ENCODE measurements at regions not wholly inside any gene's neighbourhood (a gene's known extent, or its start where the extent isn't known, plus 50 kb on each side); places are given as distances from the start of the nearest gene placed in this dataset.
A peak's percentile ranks its signal among the peaks of the same experiment; 100 is the strongest.

GRCh38 chr16:10312784-10313724 lies 72.8 kb upstream of the ATF7IP2 start:
- DNase-seq: no peak
- ChIA-PET POLR2A (interaction anchor here (1.6 to 2.7 kb wide), 2 partner anchors 197 to 431 kb away, joined by 3 to 8 read pairs; partner anchors contain the start of gene NUBP1), CTCF (interaction anchor here (0.6 to 2.9 kb wide), 3 partner anchors 192 to 209 kb away, joined by 3 to 47 read pairs (median 5); no protein-coding TSS in a partner anchor)
- intact Hi-C loops (cut with micrococcal nuclease): loop anchor here in 1 of 2 donors (10.0 kb wide), 1 partner anchor 58 kb away; no protein-coding TSS in a partner anchor
- Histone ChIP-seq H3K36me3 (ENCODE audit: control insufficient read depth in 2 of 3, insufficient read depth in 3 of 3, low read length in 3 of 3) (no peaks in the 10 kb centered on the region), H3K27ac (ENCODE audit: low read depth, low read length) (no peak overlapping the region), H3K4me1 (ENCODE audit: control insufficient read depth in 2 of 2, insufficient read depth in 2 of 2, low read length in 2 of 2) (no peaks in the 10 kb centered on the region), H3K4me3 (ENCODE audit: low read length) (no peak overlapping the region), H3K9me3 (ENCODE audit: control insufficient read depth in 2 of 3, low read length in 3 of 3) (no peaks in the 10 kb centered on the region), H3K27me3 (ENCODE audit: control insufficient read depth in 2 of 2, insufficient read depth in 2 of 2, low read length in 2 of 2) (no peaks in the 10 kb centered on the region)
- no peaks in the 10 kb centered on the region for H3K36me3 Mint-ChIP-seq
- no peaks in the 10 kb centered on the region for H3K9me3 Mint-ChIP-seq
- peak overlapping the region in 1 of 9 donors; percentile 38 for H3K27ac Mint-ChIP-seq
- H3K27me3 Mint-ChIP-seq: peaks cover 0 to 2% (median 0%) of the 10 kb centered on the region in 5 donors
- H3K4me1 Mint-ChIP-seq: peaks cover 3 to 12% (median 6%) of the 10 kb centered on the region in 7 donors
- H3K4me3 Mint-ChIP-seq: no peak overlapping the region
- ATAC-seq: no peak

GRCh38 chr16:10314317-10314716 lies 71.5 kb upstream of the ATF7IP2 start:
- no peak overlapping the region for H3K4me3 ChIP-seq (ENCODE audit: low read length)
- no peaks in the 10 kb centered on the region for H3K36me3 ChIP-seq (ENCODE audit: control insufficient read depth in 2 of 3, insufficient read depth in 3 of 3, low read length in 3 of 3)
- Mint-ChIP-seq H3K9me3 (no peaks in the 10 kb centered on the region), H3K27ac (peak overlapping the region in 1 of 9 donors; percentile 21), H3K27me3 (no peaks in the 10 kb centered on the region), H3K4me3 (no peak overlapping the region), H3K36me3 (no peaks in the 10 kb centered on the region), H3K4me1 (peaks cover 6 to 22% (median 15%) of the 10 kb centered on the region in 7 donors)
- ChIA-PET POLR2A (interaction anchor here (1.0 to 2.7 kb wide), 3 partner anchors 72 to 429 kb away, joined by 3 to 8 read pairs (median 3); partner anchors contain the start of genes ATF7IP2 and NUBP1), CTCF (interaction anchor here (0.5 to 2.9 kb wide), 12 partner anchors 48 to 1164 kb away, joined by 3 to 47 read pairs (median 4); partner anchors contain the start of gene ATF7IP2)
- no peak overlapping the region for H3K27ac ChIP-seq (ENCODE audit: low read depth, low read length)
- DNase-seq (no peak), ATAC-seq (no peak)
- no peaks in the 10 kb centered on the region for H3K27me3 ChIP-seq (ENCODE audit: control insufficient read depth in 2 of 2, insufficient read depth in 2 of 2, low read length in 2 of 2)
- no peaks in the 10 kb centered on the region for H3K9me3 ChIP-seq (ENCODE audit: control insufficient read depth in 2 of 3, low read length in 3 of 3)
- intact Hi-C loops (cut with micrococcal nuclease): loop anchor here (1.0 to 10.0 kb wide), 5 partner anchors 58 to 423 kb away; partner anchors contain the start of gene ATF7IP2 (in 1 of the 2)
- H3K4me1 ChIP-seq (ENCODE audit: control insufficient read depth in 2 of 2, insufficient read depth in 2 of 2, low read length in 2 of 2): no peaks in the 10 kb centered on the region

DNA sequence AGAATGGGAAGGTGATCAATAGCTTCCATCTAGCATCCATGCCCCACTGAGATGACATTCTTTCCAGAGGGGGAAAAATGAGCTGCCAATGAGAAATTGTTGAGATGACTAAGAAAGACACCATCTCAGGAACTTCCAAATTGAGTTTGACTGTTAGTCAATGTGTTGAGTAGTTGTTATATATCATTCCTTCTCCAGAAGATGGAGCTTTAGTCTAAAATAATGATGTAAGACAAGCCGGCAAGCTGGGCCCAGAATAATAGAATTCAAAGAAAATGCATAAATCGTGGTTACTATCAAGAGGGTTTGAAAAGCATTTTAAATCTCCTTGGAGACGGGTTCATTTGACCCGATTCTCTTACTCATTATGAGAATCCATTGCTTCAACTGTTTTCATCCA lies 71.0 kb upstream of the ATF7IP2 start:
- H3K27ac Mint-ChIP-seq: no peak overlapping the region
- no peaks in the 10 kb centered on the region for H3K36me3 ChIP-seq (ENCODE audit: control insufficient read depth in 2 of 3, insufficient read depth in 3 of 3, low read length in 3 of 3)
- H3K9me3 ChIP-seq (ENCODE audit: control insufficient read depth in 2 of 3, low read length in 3 of 3): no peaks in the 10 kb centered on the region
- intact Hi-C loops (cut with micrococcal nuclease): loop anchor here (1.0 to 10.0 kb wide), 6 partner anchors 58 to 422 kb away; partner anchors contain the start of gene ATF7IP2 (in 1 of the 2)
- no peak overlapping the region for H3K27ac ChIP-seq (ENCODE audit: low read depth, low read length)
- no peak overlapping the region for H3K4me3 Mint-ChIP-seq
- CTCF ChIA-PET: interaction anchor here (0.5 to 2.9 kb wide), 11 partner anchors 48 to 600 kb away, joined by 3 to 47 read pairs (median 4); partner anchors contain the start of gene ATF7IP2
- no peaks in the 10 kb centered on the region for H3K27me3 Mint-ChIP-seq
- POLR2A ChIA-PET: interaction anchor here (1.0 to 2.7 kb wide), 3 partner anchors 71 to 429 kb away, joined by 3 to 8 read pairs (median 3); partner anchors contain the start of genes ATF7IP2 and NUBP1
- H3K4me1 Mint-ChIP-seq: peaks cover 9 to 27% (median 20%) of the 10 kb centered on the region in 7 donors
- no peaks in the 10 kb centered on the region for H3K9me3 Mint-ChIP-seq
- H3K36me3 Mint-ChIP-seq: no peaks in the 10 kb centered on the region
- H3K4me3 ChIP-seq (ENCODE audit: low read length): no peak overlapping the region
- ATAC-seq (peak; percentile 65), DNase-seq (peak in 6 of 9 donors; percentile 25 to 63 (median 46))
- H3K27me3 ChIP-seq (ENCODE audit: control insufficient read depth in 2 of 2, insufficient read depth in 2 of 2, low read length in 2 of 2): no peaks in the 10 kb centered on the region
- H3K4me1 ChIP-seq (ENCODE audit: control insufficient read depth in 2 of 2, insufficient read depth in 2 of 2, low read length in 2 of 2): no peaks in the 10 kb centered on the region

- intact Hi-C loops (cut with micrococcal nuclease): loop anchor here in 1 of 2 donors (2.0 to 10.0 kb wide), 3 partner anchors 63 to 420 kb away; no protein-coding TSS in a partner anchor
Observed at GRCh38 chr16:10317425-10318001, 68.3 kb upstream of the ATF7IP2 start.

GRCh38 chr16:10318798-10319500 lies 66.9 kb upstream of the ATF7IP2 start:
- Histone ChIP-seq H3K27me3 (ENCODE audit: control insufficient read depth in 2 of 2, insufficient read depth in 2 of 2, low read length in 2 of 2) (no peaks in the 10 kb centered on the region), H3K9me3 (ENCODE audit: control insufficient read depth in 2 of 3, low read length in 3 of 3) (no peaks in the 10 kb centered on the region), H3K27ac (ENCODE audit: low read depth, low read length) (no peak overlapping the region), H3K36me3 (ENCODE audit: control insufficient read depth in 2 of 3, insufficient read depth in 3 of 3, low read length in 3 of 3) (no peaks in the 10 kb centered on the region), H3K4me3 (ENCODE audit: low read length) (no peak overlapping the region), H3K4me1 (ENCODE audit: control insufficient read depth in 2 of 2, insufficient read depth in 2 of 2, low read length in 2 of 2) (no peaks in the 10 kb centered on the region)
- H3K4me1 Mint-ChIP-seq: peaks cover 9 to 27% (median 20%) of the 10 kb centered on the region in 7 donors
- DNase-seq (no peak), ATAC-seq (no peak)
- CTCF ChIA-PET: no interaction called here
- H3K27me3 Mint-ChIP-seq: no peaks in the 10 kb centered on the region
- peaks cover 0 to 7% (median 0%) of the 10 kb centered on the region in 5 donors for H3K36me3 Mint-ChIP-seq
- peak overlapping the region in 7 of 9 donors; percentile 1 to 79 (median 13) for H3K27ac Mint-ChIP-seq
- H3K4me3 Mint-ChIP-seq: no peak overlapping the region
- peaks cover 0 to 8% (median 0%) of the 10 kb centered on the region in 11 donors for H3K9me3 Mint-ChIP-seq
- POLR2A ChIA-PET: interaction anchor here (0.7 to 0.8 kb wide), 2 partner anchors 63 to 67 kb away, joined by 3 to 4 read pairs; partner anchors contain the start of gene ATF7IP2
- intact Hi-C loops (cut with micrococcal nuclease): loop anchor here in 1 of 2 donors (2.0 to 10.0 kb wide), 3 partner anchors 64 to 418 kb away; no protein-coding TSS in a partner anchor

More at GRCh38 chr16:10317425-10318001, 68.3 kb upstream of the ATF7IP2 start:
- no peaks in the 10 kb centered on the region for H3K36me3 Mint-ChIP-seq
- no peaks in the 10 kb centered on the region for H3K4me1 ChIP-seq (ENCODE audit: control insufficient read depth in 2 of 2, insufficient read depth in 2 of 2, low read length in 2 of 2)
- H3K27me3 ChIP-seq (ENCODE audit: control insufficient read depth in 2 of 2, insufficient read depth in 2 of 2, low read length in 2 of 2): no peaks in the 10 kb centered on the region
- CTCF ChIA-PET: interaction anchor here (0.7 to 1.7 kb wide), 6 partner anchors 10 to 197 kb away, joined by 3 to 15 read pairs (median 4); no protein-coding TSS in a partner anchor
- peaks cover 9 to 27% (median 20%) of the 10 kb centered on the region in 7 donors for H3K4me1 Mint-ChIP-seq
- no peak overlapping the region for H3K4me3 Mint-ChIP-seq
- H3K27me3 Mint-ChIP-seq: no peaks in the 10 kb centered on the region
- H3K9me3 Mint-ChIP-seq: peaks cover 0 to 1% (median 0%) of the 10 kb centered on the region in 11 donors
- H3K9me3 ChIP-seq (ENCODE audit: control insufficient read depth in 2 of 3, low read length in 3 of 3): no peaks in the 10 kb centered on the region
- H3K36me3 ChIP-seq (ENCODE audit: control insufficient read depth in 2 of 3, insufficient read depth in 3 of 3, low read length in 3 of 3): no peaks in the 10 kb centered on the region
- H3K27ac Mint-ChIP-seq: peak overlapping the region in 1 of 9 donors; percentile 79
- no peak overlapping the region for H3K4me3 ChIP-seq (ENCODE audit: low read length)
- POLR2A ChIA-PET: interaction anchor here (0.6 to 1.4 kb wide), 2 partner anchors 51 to 69 kb away, joined by 4 read pairs; partner anchors contain the start of gene ATF7IP2
- ATAC-seq: no peak
- no peak for DNase-seq
- no peak overlapping the region for H3K27ac ChIP-seq (ENCODE audit: low read depth, low read length)

All from naive thymus-derived CD4-positive, alpha-beta T cell (primary cell).